ENCODE measurements at regions not wholly inside any gene's neighbourhood (a gene's known extent, or its start where the extent isn't known, plus 50 kb on each side); places are given as distances from the start of the nearest gene placed in this dataset.

DNA sequence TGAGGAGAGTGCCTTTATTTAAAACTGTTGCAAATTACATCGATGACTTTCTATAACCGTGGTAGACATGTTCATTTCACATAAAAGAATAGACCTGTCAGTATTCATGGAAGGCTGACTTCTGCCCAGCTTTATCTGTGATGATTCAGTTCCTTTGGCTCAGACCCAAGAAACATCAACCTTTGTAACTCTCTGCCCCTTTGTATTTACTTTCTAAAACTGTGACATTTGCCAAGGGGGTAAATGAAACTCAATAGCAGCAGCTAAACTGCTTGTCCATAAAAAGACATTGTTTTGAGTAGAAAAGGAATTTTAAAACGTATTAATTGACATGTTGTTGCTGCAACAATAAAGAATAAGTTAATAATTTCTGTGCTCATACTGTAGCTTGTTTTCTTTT lies 137.8 kb upstream of the ANKH start:
- TF ChIP-seq, protein P1, sequence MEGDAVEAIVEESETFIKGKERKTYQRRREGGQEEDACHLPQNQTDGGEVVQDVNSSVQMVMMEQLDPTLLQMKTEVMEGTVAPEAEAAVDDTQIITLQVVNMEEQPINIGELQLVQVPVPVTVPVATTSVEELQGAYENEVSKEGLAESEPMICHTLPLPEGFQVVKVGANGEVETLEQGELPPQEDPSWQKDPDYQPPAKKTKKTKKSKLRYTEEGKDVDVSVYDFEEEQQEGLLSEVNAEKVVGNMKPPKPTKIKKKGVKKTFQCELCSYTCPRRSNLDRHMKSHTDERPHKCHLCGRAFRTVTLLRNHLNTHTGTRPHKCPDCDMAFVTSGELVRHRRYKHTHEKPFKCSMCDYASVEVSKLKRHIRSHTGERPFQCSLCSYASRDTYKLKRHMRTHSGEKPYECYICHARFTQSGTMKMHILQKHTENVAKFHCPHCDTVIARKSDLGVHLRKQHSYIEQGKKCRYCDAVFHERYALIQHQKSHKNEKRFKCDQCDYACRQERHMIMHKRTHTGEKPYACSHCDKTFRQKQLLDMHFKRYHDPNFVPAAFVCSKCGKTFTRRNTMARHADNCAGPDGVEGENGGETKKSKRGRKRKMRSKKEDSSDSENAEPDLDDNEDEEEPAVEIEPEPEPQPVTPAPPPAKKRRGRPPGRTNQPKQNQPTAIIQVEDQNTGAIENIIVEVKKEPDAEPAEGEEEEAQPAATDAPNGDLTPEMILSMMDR (IDR thresholded peaks at IDR 0.05 in 2 of 3, conservative IDR thresholded peaks at IDR 0.05 in 1 of 3; ENCODE audit: control insufficient read depth in 2 of 3, extremely low read depth in 1 of 3, insufficient read depth in 1 of 3, low read depth in 3 of 3, low read length in 3 of 3): no peak
- TF ChIP-seq EZH2 (IDR thresholded peaks at IDR 0.05; ENCODE audit: borderline replicate concordance, control insufficient read depth, low read depth, low read length) (no peak), KDM1A (IDR thresholded peaks at IDR 0.05; ENCODE audit: borderline replicate concordance) (no peak), FOXK2 (IDR thresholded peaks at IDR 0.05) (no peak), CBFB (IDR thresholded peaks at IDR 0.05; ENCODE audit: low read depth) (no peak), RFX5 (IDR thresholded peaks at IDR 0.05; ENCODE audit: low read depth, low read length) (no peak)
- TF ChIP-seq, protein P2, sequence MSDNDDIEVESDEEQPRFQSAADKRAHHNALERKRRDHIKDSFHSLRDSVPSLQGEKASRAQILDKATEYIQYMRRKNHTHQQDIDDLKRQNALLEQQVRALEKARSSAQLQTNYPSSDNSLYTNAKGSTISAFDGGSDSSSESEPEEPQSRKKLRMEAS (IDR thresholded peaks at IDR 0.05; ENCODE audit: low read depth, low read length): no peak
- TF ChIP-seq, protein P3, sequence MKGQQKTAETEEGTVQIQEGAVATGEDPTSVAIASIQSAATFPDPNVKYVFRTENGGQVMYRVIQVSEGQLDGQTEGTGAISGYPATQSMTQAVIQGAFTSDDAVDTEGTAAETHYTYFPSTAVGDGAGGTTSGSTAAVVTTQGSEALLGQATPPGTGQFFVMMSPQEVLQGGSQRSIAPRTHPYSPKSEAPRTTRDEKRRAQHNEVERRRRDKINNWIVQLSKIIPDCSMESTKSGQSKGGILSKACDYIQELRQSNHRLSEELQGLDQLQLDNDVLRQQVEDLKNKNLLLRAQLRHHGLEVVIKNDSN (IDR thresholded peaks at IDR 0.05; ENCODE audit: borderline replicate concordance, extremely low read length, insufficient read depth, low read depth, low read length): no peak
